ENCODE measurements at regions not wholly inside any gene's neighbourhood (a gene's known extent, or its start where the extent isn't known, plus 50 kb on each side); places are given as distances from the start of the nearest gene placed in this dataset.

- Histone ChIP-seq H3K18ac (ENCODE audit: low read depth, low read length) (no peak overlapping the region), H4K20me1 (ENCODE audit: insufficient read depth, low read length) (no peaks in the 10 kb centered on the region), H3K79me1 (ENCODE audit: low read depth in 1 of 2, low read length in 2 of 2) (no peaks in the 10 kb centered on the region), H2AFZ (replicated peaks; ENCODE audit: low read length, poor library complexity) (no peak overlapping the region), H3K56ac (ENCODE audit: extremely low read depth, insufficient read depth, low read length) (no peak overlapping the region), H3K23ac (ENCODE audit: low read depth, low read length) (no peak overlapping the region), H3K9ac (ENCODE audit: low read depth, low read length) (no peak overlapping the region), H3K14ac (replicated peaks; ENCODE audit: low read depth, low read length) (no peak overlapping the region), H2AK9ac (replicated peaks; ENCODE audit: low read depth, low read length, poor library complexity) (no peak overlapping the region), H3K4me2 (ENCODE audit: low read depth, low read length) (no peak overlapping the region), H3K36me3 (ENCODE audit: control insufficient read depth, insufficient read depth, low read length) (no peaks in the 10 kb centered on the region), H4K91ac (ENCODE audit: insufficient read depth, low read depth, low read length) (no peak overlapping the region), H2BK15ac (ENCODE audit: low read depth, low read length) (no peak overlapping the region), H3K27ac (ENCODE audit: insufficient read depth, low read length) (no peak overlapping the region), H3K9me1 (ENCODE audit: insufficient read depth, low read length) (no peaks in the 10 kb centered on the region), H2AK5ac (ENCODE audit: low read depth, low read length) (no peak overlapping the region), H2BK20ac (ENCODE audit: low read depth, low read length) (no peak overlapping the region), H3K27me3 (ENCODE audit: control insufficient read depth, insufficient read depth, low read length) (peaks cover 2% of the 10 kb centered on the region), H3K4ac (ENCODE audit: low read depth, low read length) (no peak overlapping the region), H4K8ac (ENCODE audit: low read depth in 2 of 2, low read length in 2 of 2) (no peak overlapping the region), H4K5ac (ENCODE audit: low read depth, low read length) (no peak overlapping the region), H3K9me3 (ENCODE audit: control insufficient read depth, insufficient read depth, low read length) (no peaks in the 10 kb centered on the region; the same call in 1 of the 2 replicates), H2BK5ac (ENCODE audit: low read depth, low read length, poor library complexity, severe bottlenecking) (no peak overlapping the region), H3K4me1 (ENCODE audit: control insufficient read depth, insufficient read depth, low read length) (no peaks in the 10 kb centered on the region), H3K4me3 (ENCODE audit: insufficient read depth, low read depth, low read length) (no peak overlapping the region), H2BK120ac (ENCODE audit: low read depth, low read length) (no peak overlapping the region)
- POLR2A ChIA-PET (ENCODE audit: unreplicated experiment): no interaction called here
- TF ChIP-seq MAZ (IDR thresholded peaks at IDR 0.05; ENCODE audit: borderline replicate concordance, low read depth, low read length): no peak
- TF ChIP-seq SMC3 (IDR thresholded peaks at IDR 0.05; ENCODE audit: low read depth, low read length): no peak
- no peak for TF ChIP-seq POLR2A (IDR thresholded peaks at IDR 0.05; ENCODE audit: low read depth, low read length)
- no peak for TF ChIP-seq FOS (IDR thresholded peaks at IDR 0.05; ENCODE audit: low read depth, low read length)
- no peak for TF ChIP-seq BHLHE40 (IDR thresholded peaks at IDR 0.05; ENCODE audit: low read depth, low read length)
- dilution Hi-C loops (cut with HindIII; ENCODE audit: low sequenced_read_pairs, unreplicated experiment): no loop called here
- in situ Hi-C loops (cut with MboI; ENCODE audit: low sequenced_read_pairs): no loop called here
- intact Hi-C loops (cut with micrococcal nuclease): no loop called here
- DNase-seq: no peak
- no TSS peak for BruUV-seq (replicated peaks)
- no peak for ATAC-seq (ENCODE audit: low read depth)
- WGBS, 2 experiments (ENCODE audit: extremely low coverage in 2 of 2, insufficient read length in 1 of 2): 57% methylated on average over 1 of the region's 5 CpGs; no CpG with 5 or more reads in 1 of the 2 experiments
- CTCF ChIA-PET: no interaction called here
Observed at GRCh38 chr9:108074900-108075299, 585.3 kb upstream of the KLF4 start.
